ENCODE measurements at regions not wholly inside any gene's neighbourhood (a gene's known extent, or its start where the extent isn't known, plus 50 kb on each side); places are given as distances from the start of the nearest gene placed in this dataset.

DNA sequence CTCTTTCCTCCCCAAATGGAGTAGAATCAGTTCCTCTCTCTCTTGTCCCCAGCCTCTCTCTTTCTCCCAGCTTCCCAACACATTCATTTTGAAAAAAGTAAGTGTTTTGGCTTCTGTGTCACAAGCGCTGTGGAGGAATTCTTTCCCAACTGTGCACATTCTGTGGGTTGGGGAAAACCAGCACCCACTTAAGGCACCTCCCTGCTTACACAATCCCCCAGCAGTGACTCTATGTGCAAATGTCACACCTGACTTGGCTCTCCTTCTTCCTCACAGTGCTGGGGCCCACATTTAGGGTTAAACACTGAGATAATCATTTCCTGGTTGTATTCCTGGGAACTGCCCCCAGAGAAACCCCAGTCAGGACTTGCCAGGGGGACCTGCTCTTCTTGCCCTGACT lies 358.1 kb upstream of the ZNF32 start:
- no peak overlapping the region for H3K4me2 ChIP-seq (ENCODE audit: low read length)
- H4K20me1 ChIP-seq (ENCODE audit: insufficient read depth) = no peaks in the 10 kb centered on the region
- no peaks in the 10 kb centered on the region for H3K79me2 ChIP-seq (ENCODE audit: insufficient read depth, low read length)
- peaks cover 0 to 7% of the 10 kb centered on the region in 2 experiments; a peak in 1 of 4 replicates for H3K4me1 ChIP-seq (ENCODE audit: control insufficient read depth in 1 of 2, insufficient read depth in 2 of 2, low read length in 2 of 2)
- no peaks in the 10 kb centered on the region for H3K36me3 ChIP-seq (ENCODE audit: control insufficient read depth in 1 of 2, insufficient read depth in 2 of 2, low read length in 2 of 2)
- H3K9me3 ChIP-seq (ENCODE audit: control insufficient read depth in 1 of 2, insufficient read depth in 1 of 2, low read depth in 1 of 2, low read length in 2 of 2) = no peaks in the 10 kb centered on the region
- H3K9me2 ChIP-seq (ENCODE audit: insufficient read depth) = no peaks in the 10 kb centered on the region
- CTCF ChIA-PET = no interaction called here
- H2AFZ ChIP-seq (ENCODE audit: low read depth, low read length, poor library complexity, severe bottlenecking) = no peak overlapping the region
- intact Hi-C loops (cut with micrococcal nuclease) = no loop called here
- H3K9ac ChIP-seq (ENCODE audit: low read length) = no peak overlapping the region
- RAD21 ChIA-PET (ENCODE audit: low non-redundant PET in 1 of 2, low total read pairs in 2 of 2, uncharacterized antibody in 2 of 2, unreplicated experiment in 2 of 2) = no interaction called here
- no peak for DNase-seq (ENCODE audit: low read depth, low spot score)
- no peak overlapping the region for H3K4me3 ChIP-seq (replicated peaks in 1 of 2; ENCODE audit: low read depth in 1 of 2, low read length in 2 of 2)
- no peak for TF ChIP-seq ELF1 (IDR thresholded peaks at IDR 0.05; ENCODE audit: borderline replicate concordance, low read depth)
- no peak for TF ChIP-seq EGR1 (IDR thresholded peaks at IDR 0.05; ENCODE audit: low read depth)
- TF ChIP-seq FOSL1 (IDR thresholded peaks at IDR 0.05; ENCODE audit: low read depth) = no peak
- no peak for TF ChIP-seq ZNF274 (IDR thresholded peaks at IDR 0.05; ENCODE audit: low read depth, low read length)
- TF ChIP-seq EZH2phosphoT487 (IDR thresholded peaks at IDR 0.05; ENCODE audit: borderline replicate concordance) = no peak
- no peak for TF ChIP-seq SIN3A (IDR thresholded peaks at IDR 0.05; ENCODE audit: low read depth)
- POLR2A ChIA-PET = no interaction called here
- no TSS peak for BruUV-seq (replicated peaks)
- H3K27ac ChIP-seq (ENCODE audit: low read depth, low read length) = no peak overlapping the region
- peaks cover 13% of the 10 kb centered on the region for H3K27me3 ChIP-seq (ENCODE audit: insufficient read depth, low read length)
- ATAC-seq = no peak

GRCh38 chr10:44005788-44006099 lies 357.1 kb upstream of the ZNF32 start:
- DNase-seq (ENCODE audit: low read depth, low spot score) = no peak
- Histone ChIP-seq H3K4me2 (ENCODE audit: low read length) (no peak overlapping the region), H2AFZ (ENCODE audit: low read depth, low read length, poor library complexity, severe bottlenecking) (no peak overlapping the region), H3K9me2 (ENCODE audit: insufficient read depth) (no peaks in the 10 kb centered on the region), H3K4me1 (ENCODE audit: control insufficient read depth in 1 of 2, insufficient read depth in 2 of 2, low read length in 2 of 2) (peaks cover 0 to 1% of the 10 kb centered on the region in 2 experiments; a peak in 1 of 4 replicates), H4K20me1 (ENCODE audit: insufficient read depth) (no peaks in the 10 kb centered on the region), H3K9ac (ENCODE audit: low read length) (no peak overlapping the region), H3K27ac (ENCODE audit: low read depth, low read length) (no peak overlapping the region), H3K4me3 (replicated peaks in 1 of 2; ENCODE audit: low read depth in 1 of 2, low read length in 2 of 2) (no peak overlapping the region), H3K9me3 (ENCODE audit: control insufficient read depth in 1 of 2, insufficient read depth in 1 of 2, low read depth in 1 of 2, low read length in 2 of 2) (no peaks in the 10 kb centered on the region), H3K27me3 (ENCODE audit: insufficient read depth, low read length) (peaks cover 19% of the 10 kb centered on the region), H3K79me2 (ENCODE audit: insufficient read depth, low read length) (no peaks in the 10 kb centered on the region), H3K36me3 (ENCODE audit: control insufficient read depth in 1 of 2, insufficient read depth in 2 of 2, low read length in 2 of 2) (no peaks in the 10 kb centered on the region)
- ATAC-seq = no peak
- TF ChIP-seq RAD21 (IDR thresholded peaks at IDR 0.05; ENCODE audit: low read depth) (no peak), SRF (IDR thresholded peaks at IDR 0.05; ENCODE audit: low read depth) (no peak), ZNF274 (IDR thresholded peaks at IDR 0.05; ENCODE audit: low read depth, low read length) (no peak), EGR1 (IDR thresholded peaks at IDR 0.05; ENCODE audit: low read depth) (no peak), JUND (IDR thresholded peaks at IDR 0.05) (no peak), EZH2 (IDR thresholded peaks at IDR 0.05) (no peak), YY1 (IDR thresholded peaks at IDR 0.05; ENCODE audit: extremely low read depth, insufficient replicate concordance, low read depth, low read length) (no peak), SIN3A (IDR thresholded peaks at IDR 0.05; ENCODE audit: low read depth) (no peak), MAX (IDR thresholded peaks at IDR 0.05) (no peak), ZFX (IDR thresholded peaks at IDR 0.05) (no peak), SP1 (IDR thresholded peaks at IDR 0.05; ENCODE audit: low read depth) (no peak), EZH2phosphoT487 (IDR thresholded peaks at IDR 0.05; ENCODE audit: borderline replicate concordance) (no peak), POLR2AphosphoS5 (IDR thresholded peaks at IDR 0.05; ENCODE audit: low read depth, low read length) (no peak)
- TF ChIP-seq, protein P1, sequence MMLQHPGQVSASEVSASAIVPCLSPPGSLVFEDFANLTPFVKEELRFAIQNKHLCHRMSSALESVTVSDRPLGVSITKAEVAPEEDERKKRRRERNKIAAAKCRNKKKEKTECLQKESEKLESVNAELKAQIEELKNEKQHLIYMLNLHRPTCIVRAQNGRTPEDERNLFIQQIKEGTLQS (IDR thresholded peaks at IDR 0.05) = no peak
- TF ChIP-seq, protein P2, sequence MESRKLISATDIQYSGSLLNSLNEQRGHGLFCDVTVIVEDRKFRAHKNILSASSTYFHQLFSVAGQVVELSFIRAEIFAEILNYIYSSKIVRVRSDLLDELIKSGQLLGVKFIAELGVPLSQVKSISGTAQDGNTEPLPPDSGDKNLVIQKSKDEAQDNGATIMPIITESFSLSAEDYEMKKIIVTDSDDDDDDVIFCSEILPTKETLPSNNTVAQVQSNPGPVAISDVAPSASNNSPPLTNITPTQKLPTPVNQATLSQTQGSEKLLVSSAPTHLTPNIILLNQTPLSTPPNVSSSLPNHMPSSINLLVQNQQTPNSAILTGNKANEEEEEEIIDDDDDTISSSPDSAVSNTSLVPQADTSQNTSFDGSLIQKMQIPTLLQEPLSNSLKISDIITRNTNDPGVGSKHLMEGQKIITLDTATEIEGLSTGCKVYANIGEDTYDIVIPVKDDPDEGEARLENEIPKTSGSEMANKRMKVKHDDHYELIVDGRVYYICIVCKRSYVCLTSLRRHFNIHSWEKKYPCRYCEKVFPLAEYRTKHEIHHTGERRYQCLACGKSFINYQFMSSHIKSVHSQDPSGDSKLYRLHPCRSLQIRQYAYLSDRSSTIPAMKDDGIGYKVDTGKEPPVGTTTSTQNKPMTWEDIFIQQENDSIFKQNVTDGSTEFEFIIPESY (IDR thresholded peaks at IDR 0.05; ENCODE audit: extremely low read depth, insufficient replicate concordance, low read length) = no peak
- BruUV-seq (replicated peaks) = no TSS peak
- CTCF ChIA-PET = no interaction called here
- POLR2A ChIA-PET = no interaction called here
- intact Hi-C loops (cut with micrococcal nuclease) = no loop called here
- RAD21 ChIA-PET (ENCODE audit: low non-redundant PET in 1 of 2, low total read pairs in 2 of 2, uncharacterized antibody in 2 of 2, unreplicated experiment in 2 of 2) = no interaction called here

Measured in HCT116 (cell line).